ENCODE measurements at regions not wholly inside any gene's neighbourhood (a gene's known extent, or its start where the extent isn't known, plus 50 kb on each side); places are given as distances from the start of the nearest gene placed in this dataset.

DNA sequence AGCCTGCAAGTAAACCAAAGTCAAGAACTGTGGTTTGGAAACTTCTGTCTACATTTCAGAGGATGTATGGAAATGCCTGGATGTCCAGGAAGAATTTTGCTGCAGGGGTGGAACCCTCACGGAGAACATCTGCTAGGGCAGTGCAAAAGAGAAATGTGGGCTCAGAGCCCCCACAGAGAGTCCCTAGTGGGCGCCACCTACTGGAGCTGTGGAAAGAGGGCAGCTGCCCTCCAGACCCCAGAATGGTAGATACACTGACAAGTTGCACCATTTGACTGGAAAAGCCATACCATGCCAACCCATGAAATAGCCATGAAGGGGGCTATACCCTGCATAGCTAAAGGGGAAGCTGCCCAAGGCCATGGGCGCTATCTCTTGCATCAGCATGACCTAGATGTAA is 1672.4 kb downstream of the KCNT2 start:
- Histone ChIP-seq H3K36me3 (ENCODE audit: control insufficient read depth, insufficient read depth, low read length) (no peaks in the 10 kb centered on the region), H3K9ac (ENCODE audit: low read length) (no peak overlapping the region), H3K9me3 (ENCODE audit: control insufficient read depth, low read length) (no peaks in the 10 kb centered on the region), H3K27me3 (ENCODE audit: control insufficient read depth, insufficient read depth, low read length) (no peaks in the 10 kb centered on the region), H3K4me1 (ENCODE audit: control insufficient read depth, insufficient read depth, low read length) (no peaks in the 10 kb centered on the region), H3K4me3 (ENCODE audit: low read length) (no peak overlapping the region)

DNA sequence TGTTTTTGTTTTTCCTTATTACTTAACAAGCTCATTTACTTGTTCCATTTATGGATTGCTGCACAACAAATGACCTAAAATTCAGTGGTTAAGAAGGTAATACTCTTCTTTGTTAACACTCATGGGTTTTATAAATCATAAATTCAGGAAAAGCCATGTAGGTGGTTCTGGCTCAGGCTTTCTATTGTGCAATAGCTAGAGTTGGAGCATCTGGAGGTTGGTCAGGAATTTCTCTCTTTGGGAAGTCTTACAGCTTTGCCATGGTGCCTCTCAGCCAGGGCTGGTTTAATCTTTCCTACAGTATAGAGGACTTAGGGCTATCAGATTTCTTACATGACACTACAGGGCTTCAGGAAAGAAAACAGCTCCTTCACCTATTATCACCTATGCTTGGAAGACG is 1677.1 kb downstream of the KCNT2 start:
- Histone ChIP-seq H3K4me1 (ENCODE audit: control insufficient read depth, insufficient read depth, low read length) (no peaks in the 10 kb centered on the region), H3K27me3 (ENCODE audit: control insufficient read depth, insufficient read depth, low read length) (no peaks in the 10 kb centered on the region), H3K9me3 (ENCODE audit: control insufficient read depth, low read length) (no peaks in the 10 kb centered on the region), H3K4me3 (ENCODE audit: low read length) (no peak overlapping the region), H3K9ac (ENCODE audit: low read length) (no peak overlapping the region), H3K36me3 (ENCODE audit: control insufficient read depth, insufficient read depth, low read length) (no peaks in the 10 kb centered on the region)

- H3K9me3 ChIP-seq (ENCODE audit: control insufficient read depth, low read length) = no peaks in the 10 kb centered on the region
- no peaks in the 10 kb centered on the region for H3K36me3 ChIP-seq (ENCODE audit: control insufficient read depth, insufficient read depth, low read length)
- H3K27me3 ChIP-seq (ENCODE audit: control insufficient read depth, insufficient read depth, low read length) = no peaks in the 10 kb centered on the region
- no peaks in the 10 kb centered on the region for H3K4me1 ChIP-seq (ENCODE audit: control insufficient read depth, insufficient read depth, low read length)
- no peak overlapping the region for H3K9ac ChIP-seq (ENCODE audit: low read length)
- H3K4me3 ChIP-seq (ENCODE audit: low read length) = no peak overlapping the region
These were observed 1678.1 kb downstream of the KCNT2 start for GRCh38 chr1:194930132-194930531.

GRCh38 chr1:194929357-194929756 is 1678.9 kb downstream of the KCNT2 start:
- Histone ChIP-seq H3K27me3 (ENCODE audit: control insufficient read depth, insufficient read depth, low read length) (no peaks in the 10 kb centered on the region), H3K4me3 (ENCODE audit: low read length) (no peak overlapping the region), H3K9me3 (ENCODE audit: control insufficient read depth, low read length) (no peaks in the 10 kb centered on the region), H3K4me1 (ENCODE audit: control insufficient read depth, insufficient read depth, low read length) (no peaks in the 10 kb centered on the region), H3K9ac (ENCODE audit: low read length) (no peak overlapping the region), H3K36me3 (ENCODE audit: control insufficient read depth, insufficient read depth, low read length) (no peaks in the 10 kb centered on the region)

DNA sequence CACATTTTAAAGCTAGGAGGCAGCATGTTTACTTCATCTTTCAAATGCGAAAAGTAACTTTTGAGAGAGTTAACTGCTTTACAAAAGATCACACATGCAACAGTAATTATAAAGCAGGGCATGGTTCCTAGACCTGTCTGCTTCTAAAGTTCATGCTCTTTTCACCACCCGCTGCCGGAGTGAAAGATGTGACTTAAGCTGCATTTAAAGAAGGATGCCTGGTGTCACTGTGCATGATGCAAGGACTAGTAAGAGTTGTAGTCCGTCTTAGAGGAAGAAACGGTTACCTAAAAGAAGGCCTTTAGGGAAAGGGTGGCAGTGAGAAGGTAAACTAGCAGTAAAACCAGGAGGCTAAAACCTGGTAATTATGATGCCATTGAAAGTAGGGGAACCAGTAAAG is 1689.1 kb downstream of the KCNT2 start:
- no peaks in the 10 kb centered on the region for H3K9me3 ChIP-seq (ENCODE audit: control insufficient read depth, low read length)
- no peaks in the 10 kb centered on the region for H3K4me1 ChIP-seq (ENCODE audit: control insufficient read depth, insufficient read depth, low read length)

DNA sequence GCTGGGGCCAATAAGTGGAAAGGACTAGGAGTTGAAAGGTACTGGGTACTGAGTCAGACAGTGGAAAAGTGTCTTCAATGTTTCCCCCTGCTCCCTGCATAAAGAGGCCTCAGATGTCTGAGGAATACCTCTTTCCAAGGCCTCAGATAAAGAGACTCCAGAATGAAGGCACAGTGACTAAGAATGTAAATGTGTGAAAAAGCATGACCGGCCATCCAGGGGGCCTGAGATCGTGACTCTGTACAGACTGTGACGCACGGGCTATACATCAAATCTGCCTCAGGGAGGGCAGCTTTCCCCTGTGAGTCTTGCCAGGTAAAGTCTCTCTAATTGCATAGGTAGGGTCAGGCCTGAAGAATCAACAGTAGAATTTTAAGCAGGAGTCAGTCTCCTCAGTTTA is 1690.5 kb downstream of the KCNT2 start:
- no peaks in the 10 kb centered on the region for H3K9me3 ChIP-seq (ENCODE audit: control insufficient read depth, low read length)
- no peaks in the 10 kb centered on the region for H3K4me1 ChIP-seq (ENCODE audit: control insufficient read depth, insufficient read depth, low read length)
- no peak overlapping the region for H3K9ac ChIP-seq (ENCODE audit: low read length)
- no peaks in the 10 kb centered on the region for H3K27me3 ChIP-seq (ENCODE audit: control insufficient read depth, insufficient read depth, low read length)
- H3K4me3 ChIP-seq (ENCODE audit: low read length) = no peak overlapping the region
- H3K36me3 ChIP-seq (ENCODE audit: control insufficient read depth, insufficient read depth, low read length) = no peaks in the 10 kb centered on the region

More for the DNA sequence above, 1689.1 kb downstream of the KCNT2 start:
- Histone ChIP-seq H3K36me3 (ENCODE audit: control insufficient read depth, insufficient read depth, low read length) (no peaks in the 10 kb centered on the region), H3K4me3 (ENCODE audit: low read length) (no peak overlapping the region), H3K9ac (ENCODE audit: low read length) (no peak overlapping the region), H3K27me3 (ENCODE audit: control insufficient read depth, insufficient read depth, low read length) (no peaks in the 10 kb centered on the region)

- Histone ChIP-seq H3K4me1 (ENCODE audit: control insufficient read depth, insufficient read depth, low read length) (no peaks in the 10 kb centered on the region), H3K27me3 (ENCODE audit: control insufficient read depth, insufficient read depth, low read length) (no peaks in the 10 kb centered on the region), H3K36me3 (ENCODE audit: control insufficient read depth, insufficient read depth, low read length) (no peaks in the 10 kb centered on the region), H3K4me3 (ENCODE audit: low read length) (no peak overlapping the region), H3K9ac (ENCODE audit: low read length) (no peak overlapping the region), H3K9me3 (ENCODE audit: control insufficient read depth, low read length) (no peaks in the 10 kb centered on the region)
These were observed 1699.6 kb downstream of the KCNT2 start for GRCh38 chr1:194908643-194909042.

- no peak overlapping the region for H3K4me3 ChIP-seq (ENCODE audit: low read length)
- H3K27me3 ChIP-seq (ENCODE audit: control insufficient read depth, insufficient read depth, low read length) = no peaks in the 10 kb centered on the region
- no peaks in the 10 kb centered on the region for H3K36me3 ChIP-seq (ENCODE audit: control insufficient read depth, insufficient read depth, low read length)
- no peak overlapping the region for H3K9ac ChIP-seq (ENCODE audit: low read length)
- H3K9me3 ChIP-seq (ENCODE audit: control insufficient read depth, low read length) = no peaks in the 10 kb centered on the region
- no peaks in the 10 kb centered on the region for H3K4me1 ChIP-seq (ENCODE audit: control insufficient read depth, insufficient read depth, low read length)
These were observed 1704.7 kb downstream of the KCNT2 start for GRCh38 chr1:194903524-194903923.

GRCh38 chr1:194889310-194889709 is 1702.9 kb upstream of the B3GALT2 start:
- Histone ChIP-seq H3K4me1 (ENCODE audit: control insufficient read depth, insufficient read depth, low read length) (no peaks in the 10 kb centered on the region), H3K9ac (ENCODE audit: low read length) (no peak overlapping the region), H3K36me3 (ENCODE audit: control insufficient read depth, insufficient read depth, low read length) (no peaks in the 10 kb centered on the region), H3K4me3 (ENCODE audit: low read length) (no peak overlapping the region), H3K27me3 (ENCODE audit: control insufficient read depth, insufficient read depth, low read length) (no peaks in the 10 kb centered on the region), H3K9me3 (ENCODE audit: control insufficient read depth, low read length) (no peaks in the 10 kb centered on the region)

DNA sequence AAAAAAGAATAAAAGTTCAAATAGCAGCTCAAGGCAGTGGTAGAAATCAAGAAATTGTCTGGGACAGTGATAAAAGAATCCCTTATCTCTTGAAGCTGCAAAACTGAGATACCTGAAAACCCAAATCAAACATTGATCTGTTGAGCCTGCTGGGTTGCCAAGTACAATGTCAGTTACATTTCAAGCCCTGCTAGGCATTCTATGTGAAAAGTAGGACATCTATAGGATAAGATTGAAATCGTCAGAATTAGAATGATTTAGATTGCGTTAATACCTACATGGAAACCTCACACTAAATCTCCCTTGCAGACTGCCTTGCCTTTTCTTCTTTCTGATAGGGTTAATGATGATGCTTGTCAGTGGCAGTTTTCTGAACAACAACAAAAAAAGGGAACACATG is 1684.4 kb upstream of the B3GALT2 start:
- H3K4me1 ChIP-seq (ENCODE audit: control insufficient read depth, insufficient read depth, low read length) = no peaks in the 10 kb centered on the region
- no peak overlapping the region for H3K9ac ChIP-seq (ENCODE audit: low read length)
- no peaks in the 10 kb centered on the region for H3K9me3 ChIP-seq (ENCODE audit: control insufficient read depth, low read length)
- no peaks in the 10 kb centered on the region for H3K27me3 ChIP-seq (ENCODE audit: control insufficient read depth, insufficient read depth, low read length)
- H3K36me3 ChIP-seq (ENCODE audit: control insufficient read depth, insufficient read depth, low read length) = no peaks in the 10 kb centered on the region
- H3K4me3 ChIP-seq (ENCODE audit: low read length) = no peak overlapping the region

- Histone ChIP-seq H3K4me1 (ENCODE audit: control insufficient read depth, insufficient read depth, low read length) (no peaks in the 10 kb centered on the region), H3K9ac (ENCODE audit: low read length) (no peak overlapping the region), H3K27me3 (ENCODE audit: control insufficient read depth, insufficient read depth, low read length) (no peaks in the 10 kb centered on the region), H3K36me3 (ENCODE audit: control insufficient read depth, insufficient read depth, low read length) (no peaks in the 10 kb centered on the region), H3K4me3 (ENCODE audit: low read length) (no peak overlapping the region), H3K9me3 (ENCODE audit: control insufficient read depth, low read length) (no peaks in the 10 kb centered on the region)
These were observed 1679.7 kb upstream of the B3GALT2 start for GRCh38 chr1:194866153-194866552.

GRCh38 chr1:194865383-194865782 is 1679.0 kb upstream of the B3GALT2 start:
- Histone ChIP-seq H3K9me3 (ENCODE audit: control insufficient read depth, low read length) (no peaks in the 10 kb centered on the region), H3K9ac (ENCODE audit: low read length) (no peak overlapping the region), H3K36me3 (ENCODE audit: control insufficient read depth, insufficient read depth, low read length) (no peaks in the 10 kb centered on the region), H3K4me3 (ENCODE audit: low read length) (no peak overlapping the region), H3K4me1 (ENCODE audit: control insufficient read depth, insufficient read depth, low read length) (no peaks in the 10 kb centered on the region), H3K27me3 (ENCODE audit: control insufficient read depth, insufficient read depth, low read length) (no peaks in the 10 kb centered on the region)

- H3K9ac ChIP-seq (ENCODE audit: low read length) = no peak overlapping the region
- H3K36me3 ChIP-seq (ENCODE audit: control insufficient read depth, insufficient read depth, low read length) = no peaks in the 10 kb centered on the region
- H3K9me3 ChIP-seq (ENCODE audit: control insufficient read depth, low read length) = no peaks in the 10 kb centered on the region
- H3K4me1 ChIP-seq (ENCODE audit: control insufficient read depth, insufficient read depth, low read length) = no peaks in the 10 kb centered on the region
- no peaks in the 10 kb centered on the region for H3K27me3 ChIP-seq (ENCODE audit: control insufficient read depth, insufficient read depth, low read length)
- H3K4me3 ChIP-seq (ENCODE audit: low read length) = no peak overlapping the region
These were observed 1675.7 kb upstream of the B3GALT2 start for GRCh38 chr1:194862129-194862528.
